HG02840 (cell line): ENCODE measurements at regions not wholly inside any gene's neighbourhood (a gene's known extent, or its start where the extent isn't known, plus 50 kb on each side); places are given as distances from the start of the nearest gene placed in this dataset.

ENCODE experiments used
- ATAC-seq: cut with Tn5 transposase; IDR thresholded peaks from one replicate; pipeline ENCODE4 v1.9.1; 2021; ENCODE audit warnings: mild to moderate bottlenecking, moderate library complexity, moderate number of reproducible peaks; ENCODE audit not compliant: unreplicated experiment, low FRiP score

DNA sequence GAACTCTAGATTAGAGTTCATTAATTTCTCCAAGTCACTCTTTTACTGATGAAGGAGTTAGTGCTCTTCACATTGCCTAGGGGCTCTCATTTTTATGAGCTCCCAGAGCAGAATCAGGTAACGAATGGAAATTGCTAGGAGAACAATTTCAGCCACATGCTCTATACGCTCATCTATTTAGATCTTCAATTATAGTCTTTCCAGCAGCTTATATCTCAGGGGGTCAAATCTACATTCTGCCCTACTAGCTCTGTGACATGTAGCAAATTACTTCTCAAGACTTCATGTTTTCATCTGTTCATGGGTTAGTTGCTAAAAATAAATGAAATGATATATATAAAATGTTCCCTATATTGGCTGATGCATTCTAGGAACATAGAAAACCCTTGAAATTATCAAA lies 183.6 kb downstream of the PLPP3 start:
- ATAC-seq, result no peak

- ATAC-seq, result no peak
Measured at GRCh38 chr1:56394298-56394697, 185.1 kb downstream of the PLPP3 start.

DNA sequence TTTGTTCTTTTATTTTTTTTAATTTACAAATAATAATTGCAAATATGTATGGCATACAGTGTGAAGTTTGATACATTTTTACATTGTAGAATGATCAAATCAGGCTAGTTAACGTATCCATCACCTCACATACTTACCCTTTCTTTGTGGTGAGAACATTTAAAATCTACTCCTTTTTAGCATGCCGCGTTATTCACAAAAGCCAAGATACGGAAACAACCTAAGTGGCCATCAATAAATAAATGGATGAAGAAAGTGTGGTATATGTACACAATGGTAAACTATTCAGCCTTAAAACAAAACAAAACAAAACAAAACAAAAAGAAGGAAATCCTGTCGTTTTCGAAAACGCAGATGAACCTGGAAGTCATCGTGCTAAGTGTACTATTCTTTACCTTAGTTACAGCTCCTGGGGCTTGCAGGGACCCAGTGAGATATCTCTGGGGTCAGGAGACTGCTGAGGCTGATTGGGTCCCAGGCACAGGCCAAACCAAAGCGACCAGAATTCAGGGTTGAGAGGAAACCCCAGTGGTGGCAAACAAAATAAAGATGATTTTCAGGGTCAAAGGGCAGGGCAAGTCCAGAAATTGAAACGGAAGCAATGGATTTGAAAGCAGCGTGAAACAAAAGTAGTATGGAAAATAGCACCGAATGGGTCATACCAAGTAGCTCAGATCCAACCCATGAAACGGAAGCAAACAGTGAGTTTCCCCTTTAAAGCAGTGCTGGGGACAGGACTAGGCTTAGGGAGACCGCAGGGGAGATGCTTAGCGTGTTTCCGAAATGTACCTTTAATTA lies 188.2 kb downstream of the PLPP3 start:
- ATAC-seq, result no peak

DNA sequence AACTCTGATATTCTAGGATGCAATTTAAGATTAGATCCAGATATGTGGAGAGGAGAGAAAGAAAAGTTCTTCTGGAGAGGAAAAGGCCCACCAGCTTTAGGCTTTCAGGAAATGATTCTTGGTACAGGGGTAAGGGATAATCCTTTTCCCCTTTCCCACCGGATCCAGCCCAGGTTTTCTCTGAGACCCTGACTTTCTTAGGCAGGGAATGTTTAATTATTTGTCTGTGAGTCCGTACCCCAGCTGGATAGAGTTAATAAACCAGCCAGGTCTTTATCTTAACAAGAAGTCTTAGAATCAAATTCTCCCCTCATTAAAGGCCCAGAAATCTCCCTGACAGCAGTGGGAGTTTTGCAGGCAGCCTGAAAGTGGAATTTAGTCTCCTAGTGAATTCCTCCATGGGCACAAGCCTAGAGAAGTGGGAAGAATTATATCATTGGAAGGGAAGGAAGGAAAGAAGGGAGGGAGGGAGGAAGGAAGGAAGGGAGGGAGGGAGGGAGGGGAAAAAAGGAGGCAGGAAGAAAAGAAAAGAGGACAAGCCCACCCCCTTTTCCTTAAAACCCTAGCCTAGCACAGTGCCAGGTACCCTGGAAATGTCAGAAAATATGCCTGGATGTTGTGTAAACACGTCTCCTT lies 189.0 kb downstream of the PLPP3 start:
- ATAC-seq, result no peak

- ATAC-seq, result no peak
Measured at GRCh38 chr1:56389813-56390212, 189.6 kb downstream of the PLPP3 start.

- ATAC-seq, result no peak
Measured at GRCh38 chr1:56387071-56387740, 192.2 kb downstream of the PLPP3 start.

- ATAC-seq, result no peak
Measured at GRCh38 chr1:56385314-56385713, 194.0 kb downstream of the PLPP3 start.

DNA sequence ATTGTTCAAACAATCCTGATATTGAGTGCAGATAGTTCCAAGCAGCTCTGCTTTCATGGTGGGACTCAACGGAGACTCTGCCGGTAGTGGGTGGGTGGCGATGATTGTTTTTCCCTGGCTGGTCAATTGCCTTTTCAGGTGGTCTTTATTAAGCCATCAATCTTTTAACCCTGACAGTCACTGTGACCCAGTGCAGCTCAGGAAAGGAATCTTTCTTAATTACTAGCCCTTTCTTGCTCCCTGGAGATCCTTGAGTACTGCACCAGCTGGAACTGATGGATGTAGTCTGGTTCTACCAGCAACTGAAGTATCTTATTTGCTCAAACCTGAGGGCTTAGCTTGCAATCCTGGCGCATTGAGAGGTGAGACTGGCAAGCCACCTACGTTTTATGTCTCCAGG lies 196.4 kb downstream of the PLPP3 start:
- ATAC-seq, result no peak

GRCh38 chr1:56380531-56380930 lies 198.8 kb downstream of the PLPP3 start:
- ATAC-seq, result no peak

GRCh38 chr1:56378341-56379070 lies 200.9 kb downstream of the PLPP3 start:
- ATAC-seq, result no peak

DNA sequence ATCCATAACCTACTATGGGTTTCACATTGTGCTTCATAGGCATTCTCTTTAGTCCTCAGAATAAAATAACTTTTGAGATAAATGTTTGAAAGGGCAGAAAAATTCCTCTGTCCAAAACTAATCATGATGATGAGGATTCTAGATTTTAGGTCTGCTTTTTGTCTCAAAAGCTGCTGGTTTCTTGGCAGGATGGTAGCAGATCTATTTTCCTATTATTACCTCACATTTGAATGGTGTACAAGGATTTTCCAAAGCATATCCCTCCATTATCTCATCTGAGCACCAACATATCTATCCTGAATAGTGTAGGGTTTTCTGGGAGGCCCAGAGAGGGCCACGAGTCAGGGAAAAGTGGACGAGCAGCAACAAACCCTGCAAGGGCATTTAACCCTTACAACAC lies 201.9 kb downstream of the PLPP3 start:
- ATAC-seq, result no peak

DNA sequence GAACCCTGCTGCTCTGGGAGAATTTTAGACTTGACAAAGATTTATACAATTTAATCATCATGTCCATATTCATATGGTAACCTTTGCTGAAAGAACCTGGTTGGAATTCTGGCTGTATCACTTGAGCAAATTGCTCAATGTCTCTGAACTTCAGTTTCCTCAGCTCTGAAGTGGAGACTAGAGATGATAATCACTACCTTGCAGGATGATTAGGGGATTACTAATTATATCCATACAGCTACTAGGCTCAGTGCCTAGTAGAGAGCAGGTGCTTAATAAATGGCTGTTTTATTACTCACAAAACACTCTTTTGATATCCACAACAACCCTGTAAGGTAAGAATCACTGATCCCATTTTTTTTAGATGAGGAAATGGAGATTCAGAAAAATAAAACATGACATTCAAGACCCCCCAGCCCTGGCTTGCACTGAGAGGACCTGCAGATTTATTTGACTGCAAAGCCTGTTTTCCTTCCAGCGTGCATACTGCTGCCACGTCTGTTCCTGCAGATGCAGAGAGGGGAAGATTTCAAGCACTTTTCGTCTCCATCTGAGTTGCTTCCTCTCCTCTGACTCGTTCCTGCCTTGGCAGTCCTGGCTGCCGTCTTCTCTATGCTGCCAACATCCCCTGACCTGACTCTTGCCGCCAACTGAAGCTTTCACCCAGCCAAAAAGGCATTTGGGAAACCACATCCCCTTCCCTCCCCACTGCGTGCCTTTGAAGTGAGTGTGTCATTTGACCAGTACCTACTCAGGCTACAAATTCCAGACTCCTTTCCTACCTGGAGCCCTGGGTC lies 203.0 kb downstream of the PLPP3 start:
- ATAC-seq, result no peak

DNA sequence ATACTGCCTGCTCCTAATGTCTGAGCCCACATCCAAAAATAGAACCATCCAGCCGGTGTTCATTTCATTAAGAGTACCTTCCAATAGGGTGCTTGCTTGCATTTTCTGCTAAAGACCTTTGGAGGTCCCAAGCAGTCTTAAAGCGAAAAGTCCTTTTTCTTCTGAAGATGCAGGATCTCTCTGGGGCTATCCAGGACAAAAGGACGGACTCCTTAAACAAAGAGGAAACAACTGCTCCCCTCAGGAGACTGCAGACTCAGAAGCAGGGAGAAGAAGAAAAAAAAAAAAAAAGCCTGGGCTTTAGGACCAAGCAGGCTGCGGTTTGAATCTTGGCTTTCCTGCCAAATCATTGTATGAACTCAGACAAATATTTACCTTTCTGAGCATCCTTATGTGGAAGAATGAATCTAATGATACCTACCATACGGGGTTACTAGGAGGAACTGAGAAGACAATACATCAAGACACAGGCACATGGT lies 204.0 kb downstream of the PLPP3 start:
- no peak for ATAC-seq

DNA sequence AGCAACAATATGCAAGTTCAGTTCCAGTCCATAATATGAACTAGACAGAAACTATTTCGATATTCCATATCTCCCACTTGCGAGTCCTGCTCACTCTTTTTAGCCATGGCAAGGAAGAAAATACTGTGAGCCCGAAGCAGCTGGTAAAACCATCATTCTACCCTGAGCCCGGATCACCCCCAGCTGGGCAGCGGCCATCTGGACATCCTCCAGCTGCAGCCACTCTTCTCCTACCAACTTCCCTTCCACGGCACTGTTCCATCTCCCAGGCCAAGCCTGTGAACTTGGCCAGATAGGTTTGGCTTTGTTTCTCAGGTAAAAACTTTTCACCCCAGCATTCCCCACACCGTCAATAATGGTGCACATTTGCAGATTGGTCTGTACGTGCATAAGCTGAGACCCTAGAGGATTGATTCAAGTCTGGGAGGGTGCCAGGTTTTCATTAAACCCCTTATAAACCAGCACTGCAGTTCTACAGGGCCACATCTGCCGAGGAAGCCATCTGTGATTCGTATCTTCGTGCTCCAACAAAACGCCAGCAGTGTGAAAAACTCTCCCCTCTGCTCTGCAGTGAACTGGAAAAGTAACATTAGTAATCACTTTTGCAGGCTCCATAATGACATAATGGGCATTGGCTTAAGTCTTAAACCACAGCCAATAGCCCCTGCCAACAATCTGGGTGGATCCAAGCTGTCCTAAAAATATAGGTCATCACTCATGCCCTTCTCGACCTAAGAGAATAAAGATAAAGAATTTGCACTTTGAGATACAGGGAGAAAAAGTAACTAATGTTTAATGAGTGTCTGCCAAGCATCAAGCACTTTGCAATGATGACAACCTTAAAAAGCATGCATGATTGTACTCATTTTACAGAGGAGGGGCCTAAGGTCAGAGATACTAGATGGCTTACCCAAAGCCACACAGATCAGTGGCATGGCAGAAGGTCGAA lies 205.1 kb downstream of the PLPP3 start:
- ATAC-seq, result no peak

GRCh38 chr1:56370513-56370912 lies 208.8 kb downstream of the PLPP3 start:
- no peak for ATAC-seq

GRCh38 chr1:56363007-56363770 lies 216.2 kb downstream of the PLPP3 start:
- ATAC-seq, result no peak

DNA sequence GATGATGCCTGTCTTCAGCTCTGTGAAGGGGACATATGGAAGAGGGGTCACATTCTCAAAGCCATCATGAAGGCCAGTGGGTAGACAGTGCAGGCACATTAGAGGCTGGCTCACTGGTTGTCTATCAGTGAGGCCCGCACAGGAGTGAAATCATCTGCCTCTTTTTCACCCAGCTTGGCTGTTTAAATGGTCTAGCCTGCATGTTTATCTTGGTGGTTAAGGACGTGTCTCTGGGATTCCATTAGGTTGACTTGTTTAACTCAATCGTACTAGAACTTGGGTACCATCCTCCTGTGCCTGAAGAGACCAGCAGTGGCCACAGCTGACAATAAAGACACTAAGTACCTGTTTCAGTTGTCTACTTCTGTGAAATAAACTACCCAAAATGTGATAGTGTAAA lies 219.3 kb downstream of the PLPP3 start:
- no peak for ATAC-seq

- ATAC-seq, result no peak
Measured at GRCh38 chr1:56359056-56359455, 220.3 kb downstream of the PLPP3 start.
